AG08395 (cell line): ENCODE measurements at regions not wholly inside any gene's neighbourhood (a gene's known extent, or its start where the extent isn't known, plus 50 kb on each side); places are given as distances from the start of the nearest gene placed in this dataset.
"Not testable (repeated sequence)": the region's sequence is repeated elsewhere in the genome, so short reads cannot be mapped to it uniquely, and the experiment has no call there.

Experiments used
- DNase-seq: peaks from one replicate; pipeline ENCODE4 v3.0.0; 2012; ENCODE audit warnings: mixed read lengths, low spot score

GRCh38 chr2:160730296-160730995 is 236.8 kb upstream of the RBMS1 start:
- DNase-seq = no peak

- no peak for DNase-seq
These were observed 237.8 kb upstream of the RBMS1 start for GRCh38 chr2:160731415-160731814.

- no peak for DNase-seq
These were observed 238.2 kb upstream of the RBMS1 start for GRCh38 chr2:160731856-160732255.

- DNase-seq = no peak
These were observed 242.1 kb upstream of the RBMS1 start for GRCh38 chr2:160735696-160736095.

- peak; percentile 48 for DNase-seq
These were observed 242.8 kb upstream of the RBMS1 start for GRCh38 chr2:160736148-160737028.

- DNase-seq = no peak
These were observed 243.6 kb upstream of the RBMS1 start for GRCh38 chr2:160737247-160737646.

- no peak for DNase-seq
These were observed 247.7 kb upstream of the RBMS1 start for GRCh38 chr2:160741271-160741670.

- no peak for DNase-seq
These were observed 248.2 kb upstream of the RBMS1 start for GRCh38 chr2:160741815-160742214.

- DNase-seq = peak; percentile 44
These were observed 249.1 kb upstream of the RBMS1 start for GRCh38 chr2:160742667-160743066.

- DNase-seq = peak; percentile 78
These were observed 254.0 kb upstream of the RBMS1 start for GRCh38 chr2:160747501-160748170.

GRCh38 chr2:160751021-160751420 is 257.4 kb upstream of the RBMS1 start:
- no peak for DNase-seq

GRCh38 chr2:160752475-160753330 is 259.1 kb upstream of the RBMS1 start:
- DNase-seq = no peak

GRCh38 chr2:160753331-160753654 is 259.7 kb upstream of the RBMS1 start:
- DNase-seq = no peak

GRCh38 chr2:160753960-160754359 is 260.4 kb upstream of the RBMS1 start:
- DNase-seq = no peak

- DNase-seq = no peak
These were observed 262.9 kb upstream of the RBMS1 start for GRCh38 chr2:160756481-160756880.

- DNase-seq = not testable (repeated sequence)
These were observed 269.0 kb upstream of the RBMS1 start for GRCh38 chr2:160762493-160763128.

- no peak for DNase-seq
These were observed 289.9 kb upstream of the RBMS1 start for GRCh38 chr2:160783474-160783873.

GRCh38 chr2:160784034-160784433 is 290.4 kb upstream of the RBMS1 start:
- DNase-seq = no peak

- DNase-seq = no peak
These were observed 297.1 kb upstream of the RBMS1 start for GRCh38 chr2:160790738-160791137.

- DNase-seq = no peak
These were observed 298.3 kb upstream of the RBMS1 start for GRCh38 chr2:160791884-160792283.

GRCh38 chr2:160792837-160793236 is 299.2 kb upstream of the RBMS1 start:
- DNase-seq = no peak
